SU-DHL-6 (cell line): ENCODE measurements at regions not wholly inside any gene's neighbourhood (a gene's known extent, or its start where the extent isn't known, plus 50 kb on each side); places are given as distances from the start of the nearest gene placed in this dataset.

Experiments used
- H2AFZ ChIP-seq: fragments of 200-600 bp; sonication (generic); 2 replicates; pipeline ENCODE4 v1.6.1; 2014; ENCODE audit warnings: low read depth, mild to moderate bottlenecking, moderate library complexity, mixed read lengths, antibody characterized with exemption, low read length; ENCODE audit not compliant: severe bottlenecking
- H3F3A ChIP-seq: fragments of 200-600 bp; shearing (Covaris generic); 2 replicates; pipeline ENCODE4 v1.6.0; 2016; ENCODE audit warnings: antibody characterized with exemption, mild to moderate bottlenecking; ENCODE audit not compliant: insufficient read depth
- H3K27ac ChIP-seq: fragments of 200-600 bp; sonication (generic); 2 replicates; pipeline ENCODE4 v1.5.1; 2016; ENCODE audit warnings: low read depth, mild to moderate bottlenecking, low read length, moderate library complexity, mixed read lengths
- H3K27me3 ChIP-seq: fragments of 200-600 bp; sonication (generic), shearing (Covaris generic); 2 replicates; pipeline ENCODE4 v1.6.0; 2014; ENCODE audit warnings: mild to moderate bottlenecking, low read length
- H3K36me3 ChIP-seq: fragments of 200-600 bp; sonication (generic); 2 replicates; pipeline ENCODE4 v1.6.1; 2014; ENCODE audit warnings: mild to moderate bottlenecking, low read length, mixed read lengths
- H3K4me2 ChIP-seq: fragments of 300-600, 200-600 bp; shearing (Covaris generic), sonication (generic); 2 replicates; pipeline ENCODE4 v1.6.0; 2014; ENCODE audit warnings: low read length, low read depth, mild to moderate bottlenecking; ENCODE audit not compliant: poor library complexity, severe bottlenecking
- H3K4me3 ChIP-seq: fragments of 200-600 bp; sonication (generic); 2 replicates; pipeline ENCODE4 v1.5.1; 2014; ENCODE audit warnings: antibody characterized with exemption, low read length, mild to moderate bottlenecking, mixed read lengths; ENCODE audit not compliant: insufficient read depth, poor library complexity, severe bottlenecking
- H3K79me2 ChIP-seq: fragments of 200-600 bp; sonication (generic); 2 replicates; pipeline ENCODE4 v1.6.1; 2014; ENCODE audit warnings: mild to moderate bottlenecking, low read length, moderate library complexity; ENCODE audit not compliant: insufficient read depth
- H3K9ac ChIP-seq: fragments of 200-600 bp; sonication (generic); 2 replicates; pipeline ENCODE4 v1.7.0; 2014; ENCODE audit warnings: mild to moderate bottlenecking, low read length
- H3K9me2 ChIP-seq: fragments of 200-600 bp; sonication (generic); replicated peaks from 2 replicates; pipeline ENCODE4 v1.6.1; 2014; ENCODE audit warnings: low read length; ENCODE audit not compliant: insufficient read depth
- H3K9me3 ChIP-seq: fragments of 200-600 bp; sonication (generic); 2 replicates; pipeline ENCODE4 v1.6.1; 2014; ENCODE audit warnings: low read length, mixed read lengths; ENCODE audit not compliant: insufficient read depth
- H4K20me1 ChIP-seq: fragments of 200-600 bp; sonication (generic); 2 replicates; pipeline ENCODE4 v1.6.1; 2014; ENCODE audit warnings: low read depth, mild to moderate bottlenecking, antibody characterized with exemption, low read length, moderate library complexity, mixed read lengths
- EZH2phosphoT487 ChIP-seq: fragments of 200-600 bp; sonication (generic), shearing (Covaris generic); conservative IDR thresholded peaks from 2 replicates; pipeline ENCODE4 v1.6.1; 2018; ENCODE audit warnings: mild to moderate bottlenecking, antibody characterized with exemption, low read length, moderate library complexity, mixed read lengths
- TF ChIP-seq, protein P1 (sequence below): fragments of 200-600 bp; sonication (generic); IDR thresholded peaks from one replicate; pipeline ENCODE4 v1.5.1; 2017; ENCODE audit warnings: antibody characterized with exemption, mild to moderate bottlenecking, low read length, moderate library complexity; ENCODE audit not compliant: insufficient read depth, poor library complexity, severe bottlenecking

DNA sequence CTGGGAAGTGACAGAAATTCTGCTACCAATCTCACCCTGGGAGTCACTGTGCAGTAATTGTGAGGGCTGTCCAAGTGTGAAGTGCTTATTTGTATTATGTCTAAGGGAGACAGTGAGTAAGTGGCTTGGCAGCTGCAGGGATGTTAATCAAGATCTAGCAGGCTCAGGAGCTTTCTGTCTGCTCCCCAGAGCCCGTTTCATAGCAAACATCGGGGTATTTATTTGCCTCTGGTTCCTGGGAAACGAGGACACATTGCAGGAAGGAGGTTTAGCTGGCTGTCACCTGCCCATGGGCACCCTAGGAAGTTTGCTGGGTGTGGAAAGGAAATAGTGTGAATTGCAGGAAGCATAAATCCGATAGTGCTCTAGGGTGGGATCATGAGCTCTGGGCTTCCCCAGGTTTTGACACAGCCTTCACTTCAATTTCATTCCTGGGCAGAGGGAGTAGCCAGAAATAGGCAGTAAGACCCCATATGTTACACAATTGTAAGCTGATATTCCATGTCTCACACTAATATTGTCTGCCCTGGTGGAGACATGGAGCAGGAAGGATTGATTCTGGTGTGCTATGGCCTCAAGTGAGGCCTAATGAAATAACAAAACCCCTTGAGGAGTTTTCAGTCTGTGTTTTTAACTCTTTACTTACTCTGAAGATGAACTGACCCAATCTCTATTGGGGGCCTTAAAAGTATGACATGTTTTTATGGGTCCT, 74.1 kb upstream of the MITF start:
- Histone ChIP-seq H3K4me2 (no peak overlapping the region), H2AFZ (no peak overlapping the region), H3K27me3 (no peaks in the 10 kb centered on the region), H3F3A (no peaks in the 10 kb centered on the region), H4K20me1 (no peaks in the 10 kb centered on the region), H3K9me2 (no peaks in the 10 kb centered on the region), H3K27ac (no peak overlapping the region), H3K36me3 (no peaks in the 10 kb centered on the region), H3K9ac (no peak overlapping the region), H3K4me3 (no peak overlapping the region), H3K9me3 (no peaks in the 10 kb centered on the region), H3K79me2 (no peaks in the 10 kb centered on the region)
- no peak for TF ChIP-seq EZH2phosphoT487
- TF ChIP-seq, protein P1, sequence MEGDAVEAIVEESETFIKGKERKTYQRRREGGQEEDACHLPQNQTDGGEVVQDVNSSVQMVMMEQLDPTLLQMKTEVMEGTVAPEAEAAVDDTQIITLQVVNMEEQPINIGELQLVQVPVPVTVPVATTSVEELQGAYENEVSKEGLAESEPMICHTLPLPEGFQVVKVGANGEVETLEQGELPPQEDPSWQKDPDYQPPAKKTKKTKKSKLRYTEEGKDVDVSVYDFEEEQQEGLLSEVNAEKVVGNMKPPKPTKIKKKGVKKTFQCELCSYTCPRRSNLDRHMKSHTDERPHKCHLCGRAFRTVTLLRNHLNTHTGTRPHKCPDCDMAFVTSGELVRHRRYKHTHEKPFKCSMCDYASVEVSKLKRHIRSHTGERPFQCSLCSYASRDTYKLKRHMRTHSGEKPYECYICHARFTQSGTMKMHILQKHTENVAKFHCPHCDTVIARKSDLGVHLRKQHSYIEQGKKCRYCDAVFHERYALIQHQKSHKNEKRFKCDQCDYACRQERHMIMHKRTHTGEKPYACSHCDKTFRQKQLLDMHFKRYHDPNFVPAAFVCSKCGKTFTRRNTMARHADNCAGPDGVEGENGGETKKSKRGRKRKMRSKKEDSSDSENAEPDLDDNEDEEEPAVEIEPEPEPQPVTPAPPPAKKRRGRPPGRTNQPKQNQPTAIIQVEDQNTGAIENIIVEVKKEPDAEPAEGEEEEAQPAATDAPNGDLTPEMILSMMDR, result no peak

DNA sequence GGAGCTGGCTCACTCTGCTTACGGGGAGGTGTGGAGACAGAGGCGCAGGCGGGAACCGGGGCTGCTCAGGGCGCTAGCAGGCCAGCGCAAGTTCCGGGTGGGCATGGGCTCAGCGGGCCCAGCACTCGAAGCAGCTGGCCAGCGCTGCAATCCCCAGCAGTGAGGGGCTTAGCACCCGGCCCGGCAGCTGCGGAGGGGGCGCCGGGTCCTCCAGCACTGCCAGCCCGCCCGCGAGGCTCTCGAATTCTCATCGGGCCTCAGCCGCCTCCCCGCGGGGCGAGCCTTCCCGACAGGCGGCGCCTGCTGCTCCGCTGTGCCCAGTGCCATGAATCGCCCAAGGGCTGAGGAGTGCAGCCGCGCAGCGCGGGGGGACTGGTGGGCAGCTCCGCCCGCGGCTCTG, 78.6 kb upstream of the MITF start:
- Histone ChIP-seq H3K27ac (no peak overlapping the region), H3K9me3 (no peaks in the 10 kb centered on the region), H3K36me3 (no peaks in the 10 kb centered on the region), H3K9ac (no peak overlapping the region), H4K20me1 (no peaks in the 10 kb centered on the region), H3K27me3 (no peaks in the 10 kb centered on the region), H3K9me2 (no peaks in the 10 kb centered on the region), H3K4me3 (no peak overlapping the region), H2AFZ (no peak overlapping the region), H3F3A (no peaks in the 10 kb centered on the region), H3K79me2 (no peaks in the 10 kb centered on the region; the same call in 1 of the 2 replicates), H3K4me2 (no peak overlapping the region)
- no peak for TF ChIP-seq EZH2phosphoT487
- TF ChIP-seq, protein P1, result no peak

DNA sequence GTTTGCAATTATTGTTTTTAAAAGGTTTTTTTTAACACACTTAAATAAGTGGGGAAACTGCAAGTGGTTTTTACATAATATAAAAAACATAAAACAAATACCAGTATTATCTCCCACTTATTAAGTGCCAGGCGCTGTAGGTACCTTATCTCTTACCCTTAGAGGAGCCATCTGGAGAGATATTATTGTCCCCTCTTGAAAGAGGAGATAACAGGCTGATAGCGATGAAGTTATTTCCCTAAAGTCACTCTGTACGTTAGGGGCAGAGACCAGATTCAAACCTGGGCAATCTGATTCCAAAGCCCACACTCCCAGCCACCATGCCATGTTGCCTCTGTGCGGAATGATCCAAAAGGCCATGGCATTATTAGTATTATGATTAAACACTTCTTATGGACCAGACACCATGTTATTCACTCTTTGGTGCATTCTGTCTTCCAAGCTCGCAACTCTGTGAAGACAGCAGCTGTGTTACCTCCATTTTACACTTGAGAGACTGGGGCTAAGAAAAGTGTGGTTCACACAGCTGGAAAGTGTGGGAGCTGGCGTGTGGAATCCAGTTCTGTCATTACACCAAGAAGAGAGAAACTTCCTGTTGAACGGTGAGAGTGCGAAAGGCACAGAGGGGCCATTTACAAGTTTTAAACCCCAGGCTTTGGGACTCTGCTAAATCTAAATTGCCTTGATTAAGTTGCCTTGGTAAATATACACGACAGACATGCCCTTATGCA, 79.9 kb upstream of the MITF start:
- no peaks in the 10 kb centered on the region for H3K9me3 ChIP-seq
- no peaks in the 10 kb centered on the region for H4K20me1 ChIP-seq
- H3K9ac ChIP-seq, result no peak overlapping the region
- H3K4me2 ChIP-seq, result no peak overlapping the region
- H3K4me3 ChIP-seq, result no peak overlapping the region
- no peaks in the 10 kb centered on the region for H3K27me3 ChIP-seq
- no peaks in the 10 kb centered on the region; the same call in 1 of the 2 replicates for H3K79me2 ChIP-seq
- no peak overlapping the region for H2AFZ ChIP-seq
- no peaks in the 10 kb centered on the region for H3K9me2 ChIP-seq
- no peaks in the 10 kb centered on the region for H3K36me3 ChIP-seq
- no peak overlapping the region for H3K27ac ChIP-seq
- no peaks in the 10 kb centered on the region for H3F3A ChIP-seq
- TF ChIP-seq EZH2phosphoT487, result no peak
- TF ChIP-seq, protein P1, result no peak
